GM23338 (cell line): ENCODE measurements at regions not wholly inside any gene's neighbourhood (a gene's known extent, or its start where the extent isn't known, plus 50 kb on each side); places are given as distances from the start of the nearest gene placed in this dataset.

ENCODE experiments used
- CREB1 ChIP-seq: fragments of 250-450 bp; sonication (Bioruptor Pico); IDR thresholded peaks from 2 replicates; pipeline ENCODE4 v1.5.0; 2020; ENCODE audit warnings: low read depth, mild to moderate bottlenecking, moderate library complexity
- POLR2AphosphoS5 ChIP-seq: IDR thresholded peaks from 2 replicates; pipeline ENCODE4 v1.6.1; 2016; ENCODE audit warnings: antibody characterized with exemption, low read depth
- STAT1 ChIP-seq: IDR thresholded peaks from one replicate; pipeline ENCODE4 v1.6.1; 2016; ENCODE audit warnings: antibody characterized with exemption; ENCODE audit not compliant: unreplicated experiment
- ZNF114 ChIP-seq: fragments of 250-450 bp; sonication (Bioruptor Pico); IDR thresholded peaks from 2 replicates; pipeline ENCODE4 v1.5.0; 2020; ENCODE audit warnings: mild to moderate bottlenecking, moderate library complexity
- ZNF331 ChIP-seq: fragments of 250-450 bp; sonication (Bioruptor Pico); IDR thresholded peaks from 2 replicates; pipeline ENCODE4 v1.5.0; 2020; ENCODE audit warnings: low read depth, mild to moderate bottlenecking, moderate library complexity
- TF ChIP-seq, protein P1 (sequence below): fragments of 250-450 bp; sonication (Bioruptor Pico); IDR thresholded peaks from 2 replicates; pipeline ENCODE4 v1.5.0; 2020; ENCODE audit warnings: mild to moderate bottlenecking, moderate library complexity
- TF ChIP-seq, protein P2 (sequence below), 2 experiments: fragments of 200-600 bp in 1 of 2; sonication (generic) in 1 of 2; conservative IDR thresholded peaks; 2 replicates each; pipeline versions ENCODE4 v1.5.1 to v1.6.1; 2016 to 2017; ENCODE audit warnings: antibody characterized with exemption in 2 of 2, low read depth in 2 of 2, mild to moderate bottlenecking in 2 of 2, moderate library complexity in 1 of 2
- TF ChIP-seq, protein P3 (sequence below): IDR thresholded peaks from 2 replicates; pipeline ENCODE4 v1.6.1; 2016; ENCODE audit warnings: antibody characterized with exemption
- TF ChIP-seq, protein P4 (sequence below): IDR thresholded peaks from one replicate; pipeline ENCODE4 v1.6.1; 2018; ENCODE audit warnings: antibody characterized with exemption; ENCODE audit not compliant: unreplicated experiment

DNA sequence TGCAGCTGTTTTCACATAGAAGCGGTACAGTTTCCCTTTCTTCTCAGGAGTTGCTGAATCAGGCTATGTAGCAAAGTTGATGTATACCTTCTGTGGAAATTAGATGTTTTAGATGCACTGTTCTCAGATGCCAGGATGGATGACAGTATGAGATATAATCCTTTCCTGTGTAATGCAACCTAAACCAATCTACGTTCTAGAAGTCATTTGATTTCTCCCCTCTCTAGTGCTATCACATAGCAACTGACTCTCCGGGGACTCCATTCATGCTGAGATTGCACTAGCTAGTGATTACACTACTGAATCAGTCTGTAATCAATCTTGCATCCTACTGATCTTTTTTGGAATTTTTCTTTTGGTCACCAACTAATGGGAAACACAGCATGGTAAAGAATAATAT, 1881.7 kb downstream of the PCDH7 start (continued):
- TF ChIP-seq, protein P1, sequence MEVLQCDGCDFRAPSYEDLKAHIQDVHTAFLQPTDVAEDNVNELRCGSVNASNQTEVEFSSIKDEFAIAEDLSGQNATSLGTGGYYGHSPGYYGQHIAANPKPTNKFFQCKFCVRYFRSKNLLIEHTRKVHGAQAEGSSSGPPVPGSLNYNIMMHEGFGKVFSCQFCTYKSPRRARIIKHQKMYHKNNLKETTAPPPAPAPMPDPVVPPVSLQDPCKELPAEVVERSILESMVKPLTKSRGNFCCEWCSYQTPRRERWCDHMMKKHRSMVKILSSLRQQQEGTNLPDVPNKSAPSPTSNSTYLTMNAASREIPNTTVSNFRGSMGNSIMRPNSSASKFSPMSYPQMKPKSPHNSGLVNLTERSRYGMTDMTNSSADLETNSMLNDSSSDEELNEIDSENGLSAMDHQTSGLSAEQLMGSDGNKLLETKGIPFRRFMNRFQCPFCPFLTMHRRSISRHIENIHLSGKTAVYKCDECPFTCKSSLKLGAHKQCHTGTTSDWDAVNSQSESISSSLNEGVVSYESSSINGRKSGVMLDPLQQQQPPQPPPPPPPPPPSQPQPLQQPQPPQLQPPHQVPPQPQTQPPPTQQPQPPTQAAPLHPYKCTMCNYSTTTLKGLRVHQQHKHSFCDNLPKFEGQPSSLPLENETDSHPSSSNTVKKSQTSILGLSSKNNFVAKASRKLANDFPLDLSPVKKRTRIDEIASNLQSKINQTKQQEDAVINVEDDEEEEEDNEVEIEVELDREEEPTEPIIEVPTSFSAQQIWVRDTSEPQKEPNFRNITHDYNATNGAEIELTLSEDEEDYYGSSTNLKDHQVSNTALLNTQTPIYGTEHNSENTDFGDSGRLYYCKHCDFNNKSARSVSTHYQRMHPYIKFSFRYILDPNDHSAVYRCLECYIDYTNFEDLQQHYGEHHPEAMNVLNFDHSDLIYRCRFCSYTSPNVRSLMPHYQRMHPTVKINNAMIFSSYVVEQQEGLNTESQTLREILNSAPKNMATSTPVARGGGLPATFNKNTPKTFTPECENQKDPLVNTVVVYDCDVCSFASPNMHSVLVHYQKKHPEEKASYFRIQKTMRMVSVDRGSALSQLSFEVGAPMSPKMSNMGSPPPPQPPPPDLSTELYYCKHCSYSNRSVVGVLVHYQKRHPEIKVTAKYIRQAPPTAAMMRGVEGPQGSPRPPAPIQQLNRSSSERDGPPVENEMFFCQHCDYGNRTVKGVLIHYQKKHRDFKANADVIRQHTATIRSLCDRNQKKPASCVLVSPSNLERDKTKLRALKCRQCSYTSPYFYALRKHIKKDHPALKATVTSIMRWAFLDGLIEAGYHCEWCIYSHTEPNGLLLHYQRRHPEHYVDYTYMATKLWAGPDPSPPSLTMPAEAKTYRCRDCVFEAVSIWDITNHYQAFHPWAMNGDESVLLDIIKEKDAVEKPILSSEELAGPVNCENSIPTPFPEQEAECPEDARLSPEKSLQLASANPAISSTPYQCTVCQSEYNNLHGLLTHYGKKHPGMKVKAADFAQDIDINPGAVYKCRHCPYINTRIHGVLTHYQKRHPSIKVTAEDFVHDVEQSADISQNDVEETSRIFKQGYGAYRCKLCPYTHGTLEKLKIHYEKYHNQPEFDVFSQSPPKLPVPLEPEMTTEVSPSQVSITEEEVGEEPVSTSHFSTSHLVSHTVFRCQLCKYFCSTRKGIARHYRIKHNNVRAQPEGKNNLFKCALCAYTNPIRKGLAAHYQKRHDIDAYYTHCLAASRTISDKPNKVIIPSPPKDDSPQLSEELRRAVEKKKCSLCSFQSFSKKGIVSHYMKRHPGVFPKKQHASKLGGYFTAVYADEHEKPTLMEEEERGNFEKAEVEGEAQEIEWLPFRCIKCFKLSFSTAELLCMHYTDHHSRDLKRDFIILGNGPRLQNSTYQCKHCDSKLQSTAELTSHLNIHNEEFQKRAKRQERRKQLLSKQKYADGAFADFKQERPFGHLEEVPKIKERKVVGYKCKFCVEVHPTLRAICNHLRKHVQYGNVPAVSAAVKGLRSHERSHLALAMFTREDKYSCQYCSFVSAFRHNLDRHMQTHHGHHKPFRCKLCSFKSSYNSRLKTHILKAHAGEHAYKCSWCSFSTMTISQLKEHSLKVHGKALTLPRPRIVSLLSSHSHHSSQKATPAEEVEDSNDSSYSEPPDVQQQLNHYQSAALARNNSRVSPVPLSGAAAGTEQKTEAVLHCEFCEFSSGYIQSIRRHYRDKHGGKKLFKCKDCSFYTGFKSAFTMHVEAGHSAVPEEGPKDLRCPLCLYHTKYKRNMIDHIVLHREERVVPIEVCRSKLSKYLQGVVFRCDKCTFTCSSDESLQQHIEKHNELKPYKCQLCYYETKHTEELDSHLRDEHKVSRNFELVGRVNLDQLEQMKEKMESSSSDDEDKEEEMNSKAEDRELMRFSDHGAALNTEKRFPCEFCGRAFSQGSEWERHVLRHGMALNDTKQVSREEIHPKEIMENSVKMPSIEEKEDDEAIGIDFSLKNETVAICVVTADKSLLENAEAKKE (CRISPR knock-in tag) = no peak
- TF ChIP-seq, protein P2, sequence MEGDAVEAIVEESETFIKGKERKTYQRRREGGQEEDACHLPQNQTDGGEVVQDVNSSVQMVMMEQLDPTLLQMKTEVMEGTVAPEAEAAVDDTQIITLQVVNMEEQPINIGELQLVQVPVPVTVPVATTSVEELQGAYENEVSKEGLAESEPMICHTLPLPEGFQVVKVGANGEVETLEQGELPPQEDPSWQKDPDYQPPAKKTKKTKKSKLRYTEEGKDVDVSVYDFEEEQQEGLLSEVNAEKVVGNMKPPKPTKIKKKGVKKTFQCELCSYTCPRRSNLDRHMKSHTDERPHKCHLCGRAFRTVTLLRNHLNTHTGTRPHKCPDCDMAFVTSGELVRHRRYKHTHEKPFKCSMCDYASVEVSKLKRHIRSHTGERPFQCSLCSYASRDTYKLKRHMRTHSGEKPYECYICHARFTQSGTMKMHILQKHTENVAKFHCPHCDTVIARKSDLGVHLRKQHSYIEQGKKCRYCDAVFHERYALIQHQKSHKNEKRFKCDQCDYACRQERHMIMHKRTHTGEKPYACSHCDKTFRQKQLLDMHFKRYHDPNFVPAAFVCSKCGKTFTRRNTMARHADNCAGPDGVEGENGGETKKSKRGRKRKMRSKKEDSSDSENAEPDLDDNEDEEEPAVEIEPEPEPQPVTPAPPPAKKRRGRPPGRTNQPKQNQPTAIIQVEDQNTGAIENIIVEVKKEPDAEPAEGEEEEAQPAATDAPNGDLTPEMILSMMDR (conservative IDR thresholded peaks at IDR 0.05; ENCODE audit: low read depth in 2 of 2) = no peak
- TF ChIP-seq POLR2AphosphoS5 = no peak
- no peak for TF ChIP-seq STAT1
- TF ChIP-seq, protein P3, sequence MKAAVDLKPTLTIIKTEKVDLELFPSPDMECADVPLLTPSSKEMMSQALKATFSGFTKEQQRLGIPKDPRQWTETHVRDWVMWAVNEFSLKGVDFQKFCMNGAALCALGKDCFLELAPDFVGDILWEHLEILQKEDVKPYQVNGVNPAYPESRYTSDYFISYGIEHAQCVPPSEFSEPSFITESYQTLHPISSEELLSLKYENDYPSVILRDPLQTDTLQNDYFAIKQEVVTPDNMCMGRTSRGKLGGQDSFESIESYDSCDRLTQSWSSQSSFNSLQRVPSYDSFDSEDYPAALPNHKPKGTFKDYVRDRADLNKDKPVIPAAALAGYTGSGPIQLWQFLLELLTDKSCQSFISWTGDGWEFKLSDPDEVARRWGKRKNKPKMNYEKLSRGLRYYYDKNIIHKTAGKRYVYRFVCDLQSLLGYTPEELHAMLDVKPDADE = no peak
- TF ChIP-seq, protein P4, sequence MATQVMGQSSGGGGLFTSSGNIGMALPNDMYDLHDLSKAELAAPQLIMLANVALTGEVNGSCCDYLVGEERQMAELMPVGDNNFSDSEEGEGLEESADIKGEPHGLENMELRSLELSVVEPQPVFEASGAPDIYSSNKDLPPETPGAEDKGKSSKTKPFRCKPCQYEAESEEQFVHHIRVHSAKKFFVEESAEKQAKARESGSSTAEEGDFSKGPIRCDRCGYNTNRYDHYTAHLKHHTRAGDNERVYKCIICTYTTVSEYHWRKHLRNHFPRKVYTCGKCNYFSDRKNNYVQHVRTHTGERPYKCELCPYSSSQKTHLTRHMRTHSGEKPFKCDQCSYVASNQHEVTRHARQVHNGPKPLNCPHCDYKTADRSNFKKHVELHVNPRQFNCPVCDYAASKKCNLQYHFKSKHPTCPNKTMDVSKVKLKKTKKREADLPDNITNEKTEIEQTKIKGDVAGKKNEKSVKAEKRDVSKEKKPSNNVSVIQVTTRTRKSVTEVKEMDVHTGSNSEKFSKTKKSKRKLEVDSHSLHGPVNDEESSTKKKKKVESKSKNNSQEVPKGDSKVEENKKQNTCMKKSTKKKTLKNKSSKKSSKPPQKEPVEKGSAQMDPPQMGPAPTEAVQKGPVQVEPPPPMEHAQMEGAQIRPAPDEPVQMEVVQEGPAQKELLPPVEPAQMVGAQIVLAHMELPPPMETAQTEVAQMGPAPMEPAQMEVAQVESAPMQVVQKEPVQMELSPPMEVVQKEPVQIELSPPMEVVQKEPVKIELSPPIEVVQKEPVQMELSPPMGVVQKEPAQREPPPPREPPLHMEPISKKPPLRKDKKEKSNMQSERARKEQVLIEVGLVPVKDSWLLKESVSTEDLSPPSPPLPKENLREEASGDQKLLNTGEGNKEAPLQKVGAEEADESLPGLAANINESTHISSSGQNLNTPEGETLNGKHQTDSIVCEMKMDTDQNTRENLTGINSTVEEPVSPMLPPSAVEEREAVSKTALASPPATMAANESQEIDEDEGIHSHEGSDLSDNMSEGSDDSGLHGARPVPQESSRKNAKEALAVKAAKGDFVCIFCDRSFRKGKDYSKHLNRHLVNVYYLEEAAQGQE = no peak
- TF ChIP-seq ZNF331 (CRISPR knock-in tag) = no peak
- no peak for TF ChIP-seq ZNF114 (CRISPR knock-in tag)
- no peak for TF ChIP-seq CREB1 (CRISPR knock-in tag)
